ENCODE measurements at regions not wholly inside any gene's neighbourhood (a gene's known extent, or its start where the extent isn't known, plus 50 kb on each side); places are given as distances from the start of the nearest gene placed in this dataset.
"Not testable (repeated sequence)": the region's sequence is repeated elsewhere in the genome, so short reads cannot be mapped to it uniquely, and the experiment has no call there.

GRCh38 chr5:16296946-16297345 is 117.4 kb upstream of the MARCHF11 start:
- no peak for DNase-seq (ENCODE audit: low spot score)

GRCh38 chr5:16291894-16292293 is 112.3 kb upstream of the MARCHF11 start:
- no peak for DNase-seq (ENCODE audit: low spot score)

DNA sequence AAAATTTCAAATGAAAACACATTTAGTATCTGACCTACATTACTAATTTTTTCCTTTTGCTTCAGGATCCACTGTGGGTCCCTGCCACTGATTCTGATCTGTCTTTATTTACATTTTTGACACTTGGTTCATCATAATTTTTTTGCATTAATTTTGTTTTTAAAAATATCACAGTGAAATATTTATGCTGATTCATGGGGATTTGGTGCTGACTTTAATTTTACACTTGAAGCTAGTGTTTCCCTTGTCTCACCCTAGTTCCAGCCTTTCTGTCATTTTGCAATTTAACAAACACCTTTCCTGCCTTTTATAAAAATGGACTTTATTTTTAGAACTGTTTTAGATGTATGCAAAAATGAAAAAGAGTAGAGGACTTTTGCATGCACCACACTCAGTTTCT is 111.9 kb upstream of the MARCHF11 start:
- no peak for DNase-seq (ENCODE audit: low spot score)

DNA sequence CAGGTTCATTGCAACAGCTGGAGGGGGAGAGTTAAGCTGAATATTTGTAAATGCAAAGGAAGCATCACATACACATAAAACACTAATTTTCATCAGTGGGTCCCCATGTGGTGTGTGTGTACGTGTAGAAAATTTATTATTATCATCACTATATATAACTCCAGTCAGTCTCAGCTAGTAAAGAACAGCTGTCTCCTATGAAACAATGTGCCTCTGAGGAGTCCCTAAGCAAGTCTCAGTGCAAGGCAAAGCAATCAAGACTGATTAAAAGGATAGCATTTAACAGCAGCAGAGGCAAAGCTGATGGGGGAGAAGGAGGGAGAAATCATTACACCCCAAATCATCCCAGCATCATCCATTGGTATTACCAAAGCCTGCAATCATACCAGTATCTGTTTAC is 104.2 kb upstream of the MARCHF11 start:
- no peak for DNase-seq (ENCODE audit: low spot score)

- DNase-seq (ENCODE audit: low spot score): not testable (repeated sequence)
Observed at GRCh38 chr5:16276859-16277258, 97.3 kb upstream of the MARCHF11 start.

DNA sequence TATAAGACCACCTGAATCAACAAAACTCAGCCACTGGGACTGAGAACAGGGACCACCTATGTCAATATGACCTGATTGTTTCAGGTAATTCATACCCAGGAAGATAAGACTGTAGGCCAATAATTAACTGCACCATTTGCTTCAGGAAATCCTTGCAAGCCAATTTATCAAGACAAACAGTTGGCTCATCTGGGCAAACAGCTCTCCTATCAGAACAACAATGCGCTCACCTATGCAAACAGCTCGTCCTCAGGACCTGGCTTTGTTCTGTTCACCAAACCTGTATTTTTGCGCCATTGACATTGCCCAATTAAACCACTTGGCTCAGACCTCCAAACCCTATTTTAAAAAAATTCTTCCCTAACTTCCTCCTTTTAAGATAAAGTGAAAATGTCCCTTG is 92.3 kb upstream of the MARCHF11 start:
- DNase-seq (ENCODE audit: low spot score): no peak

- peak; percentile 32 for DNase-seq (ENCODE audit: low spot score)
Observed at GRCh38 chr5:16265141-16265540, 85.5 kb upstream of the MARCHF11 start.

DNA sequence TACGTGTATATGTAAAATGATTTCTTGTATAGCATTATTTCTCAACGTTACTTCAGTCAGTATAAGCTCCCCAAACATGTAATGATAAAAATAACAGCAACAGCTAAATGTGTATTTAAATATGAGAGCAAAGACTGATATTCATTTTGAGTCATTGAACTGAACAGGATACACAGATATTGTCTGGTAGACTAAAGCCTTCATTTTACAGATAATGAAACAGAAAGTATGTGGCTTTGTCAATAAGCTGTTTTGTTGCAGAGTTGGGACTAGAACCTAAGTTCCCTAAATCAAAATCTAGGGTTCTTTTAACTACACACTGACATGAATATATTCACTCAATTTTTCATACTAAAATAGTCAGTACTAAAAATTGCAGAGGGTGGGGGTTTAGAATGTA is 80.4 kb upstream of the MARCHF11 start:
- DNase-seq (ENCODE audit: low spot score): no peak

- no peak for DNase-seq (ENCODE audit: low spot score)
Observed at GRCh38 chr5:16253856-16254255, 74.3 kb upstream of the MARCHF11 start.

- DNase-seq (ENCODE audit: low spot score): no peak
Observed at GRCh38 chr5:16245956-16246355, 66.4 kb upstream of the MARCHF11 start.

DNA sequence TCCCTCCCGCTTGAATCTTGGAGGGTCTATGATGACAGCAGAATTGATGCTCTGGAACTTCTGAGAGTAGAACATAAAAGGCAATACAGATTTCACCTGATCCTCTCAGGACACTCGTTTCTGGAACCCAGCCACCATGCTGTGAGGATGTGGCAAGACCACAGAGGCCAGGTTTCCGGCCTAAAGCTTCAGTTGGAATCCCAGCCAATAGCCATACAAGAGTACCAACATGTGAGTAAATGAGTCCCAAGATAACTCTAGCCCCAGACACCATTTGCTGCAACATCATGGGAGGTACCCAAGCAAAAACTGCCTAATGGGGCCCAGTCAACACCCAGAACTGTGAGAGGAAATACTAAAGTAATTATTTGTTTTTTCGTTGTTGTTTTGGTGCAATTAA is 65.7 kb upstream of the MARCHF11 start:
- DNase-seq (ENCODE audit: low spot score): no peak

GRCh38 chr5:16238018-16238417 is 58.4 kb upstream of the MARCHF11 start:
- no peak for DNase-seq (ENCODE audit: low spot score)

DNA sequence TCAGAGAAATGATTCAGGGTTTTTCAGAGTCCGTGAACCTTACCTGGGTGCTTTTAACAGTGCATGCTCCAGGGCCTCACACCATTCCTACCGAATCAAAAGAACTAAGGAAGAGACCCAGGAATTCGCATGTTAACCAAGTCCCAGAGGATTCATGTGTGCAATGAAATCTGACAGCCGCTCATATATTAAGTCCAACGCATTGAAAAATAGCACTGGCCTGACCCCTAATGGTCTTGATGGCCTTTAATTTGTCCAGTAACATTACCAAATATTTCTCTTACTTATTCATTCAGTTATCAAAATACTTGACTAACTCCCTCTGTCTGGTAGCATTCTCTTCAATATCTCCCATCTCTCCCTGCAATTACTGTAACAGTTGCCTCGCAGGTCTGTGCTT is 55.0 kb upstream of the MARCHF11 start:
- DNase-seq (ENCODE audit: low spot score): peak; percentile 10

GRCh38 chr5:16233730-16234129 is 54.1 kb upstream of the MARCHF11 start:
- DNase-seq (ENCODE audit: low spot score): no peak

GRCh38 chr5:16229357-16229940 is 49.9 kb upstream of the MARCHF11 start:
- no peak for DNase-seq (ENCODE audit: low spot score)

Data from A172 (cell line).